Spleen (tissue), 7 donors: ENCODE measurements at regions not wholly inside any gene's neighbourhood (a gene's known extent, or its start where the extent isn't known, plus 50 kb on each side); places are given as distances from the start of the nearest gene placed in this dataset.

Source experiments
- CTCF ChIP-seq, 11 experiments: fragments of 200-600 bp in 7 of 11; fragments of 450-650 bp in 4 of 11; sonication (generic) in 4 of 11; IDR thresholded peaks in 8 of 11; conservative IDR thresholded peaks in 3 of 11; 1 replicate in 7 of 11; 2 replicates in 4 of 11; pipeline versions ENCODE4 v1.4.0 to v1.8.0; 2016 to 2021; ENCODE audit warnings: antibody characterized with exemption in 11 of 11, inconsistent platforms in 4 of 11, mild to moderate bottlenecking in 1 of 11
- POLR2A ChIP-seq, 3 donors: fragments of 450-650 bp; IDR thresholded peaks; one replicate each; pipeline ENCODE4 v1.5.1; 2017; ENCODE audit warnings: antibody characterized with exemption in 3 of 3, mild to moderate bottlenecking in 1 of 3
- POLR2AphosphoS5 ChIP-seq, 3 donors: sonication (generic); formaldehyde crosslinking; IDR thresholded peaks; one replicate each; pipeline ENCODE4 v1.5.1; 2017; ENCODE audit warnings: antibody characterized with exemption in 3 of 3
- donor health status: DM: no; HTN: no; CAD: no; lungs with moderate emphysema.
- donor health status: DM: no; HTN: no; CAD: no.
- donor health status: DM: no; HTN: no; CAD: no.

DNA sequence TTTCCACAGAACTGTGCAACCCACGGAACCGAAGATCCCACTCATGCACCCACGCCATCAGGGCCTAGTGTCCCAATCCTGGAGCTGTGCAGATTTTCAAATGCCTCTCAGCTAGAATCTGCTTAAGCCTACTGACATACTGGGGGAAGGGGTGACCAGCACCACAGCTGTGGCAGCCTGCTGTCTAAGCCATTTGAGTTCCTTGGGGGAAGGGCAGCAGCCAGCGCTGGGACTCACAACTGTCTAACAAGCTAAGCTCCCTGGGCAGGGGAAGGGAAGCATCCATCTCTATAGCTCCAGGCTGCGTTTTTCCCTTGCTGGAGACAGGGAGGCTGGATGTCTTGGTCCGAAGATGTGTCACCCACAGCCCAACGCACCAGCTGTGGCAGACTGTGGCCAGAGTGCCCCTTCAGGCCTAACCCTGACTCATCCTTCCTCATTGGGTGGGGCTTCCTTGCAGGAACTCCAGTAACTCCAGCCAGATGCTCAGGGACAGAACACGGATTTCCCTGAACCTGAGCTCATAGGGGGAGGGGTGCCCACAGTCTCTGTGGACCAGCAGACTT, 194.8 kb downstream of the CHRDL1 start:
- no peak for TF ChIP-seq CTCF (IDR thresholded peaks at IDR 0.05 in 8 of 11, conservative IDR thresholded peaks at IDR 0.05 in 3 of 11)
- TF ChIP-seq POLR2AphosphoS5 (IDR thresholded peaks at IDR 0.05): no peak
- TF ChIP-seq POLR2A (IDR thresholded peaks at IDR 0.05): no peak
